RPMI7951 (cell line): ENCODE measurements at regions not wholly inside any gene's neighbourhood (a gene's known extent, or its start where the extent isn't known, plus 50 kb on each side); places are given as distances from the start of the nearest gene placed in this dataset.
"Not testable (repeated sequence)": the region's sequence is repeated elsewhere in the genome, so short reads cannot be mapped to it uniquely, and the experiment has no call there.

Source experiments
- DNase-seq: peaks from one replicate; pipeline ENCODE4 v3.0.0-alpha.2; 2012; ENCODE audit warnings: low read depth

DNA sequence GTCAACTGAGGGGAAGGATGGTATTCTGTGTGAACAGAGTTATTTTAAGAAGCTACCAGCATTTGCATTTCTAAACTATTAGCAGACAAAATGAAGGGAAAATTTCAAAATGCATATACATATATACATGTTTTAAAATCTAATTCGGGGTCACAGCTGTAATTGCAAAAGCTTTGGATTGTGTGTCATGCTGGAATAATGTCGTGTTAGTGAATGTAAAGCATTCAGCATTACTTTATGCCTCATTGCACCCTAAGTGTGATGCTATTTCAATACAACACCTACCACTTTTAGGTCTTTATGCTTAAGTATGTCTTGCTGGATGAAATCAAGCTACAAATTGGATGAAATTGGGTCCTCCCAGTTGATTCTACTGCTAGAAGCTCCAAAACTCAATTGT lies 687.6 kb upstream of the MEF2C start:
- no peak for DNase-seq

DNA sequence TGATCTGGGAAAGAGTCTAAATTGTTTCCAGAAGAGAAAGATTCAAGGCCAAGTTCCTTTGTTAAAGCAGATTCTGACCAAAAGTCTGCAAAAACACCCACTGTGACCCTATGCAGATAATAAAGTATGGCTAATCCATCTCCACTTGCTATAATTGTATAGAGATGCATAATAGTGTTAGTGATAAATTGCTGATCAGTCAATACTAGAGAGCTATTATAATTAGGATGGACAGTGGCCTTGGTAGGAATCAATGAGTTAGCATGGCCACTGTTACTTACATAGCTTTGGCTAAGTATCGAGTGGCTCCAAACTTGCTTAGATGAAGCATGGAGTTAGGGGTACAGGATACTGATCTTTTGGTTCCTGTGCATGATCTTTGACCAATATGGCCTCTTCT lies 683.4 kb upstream of the MEF2C start:
- DNase-seq: no peak

DNA sequence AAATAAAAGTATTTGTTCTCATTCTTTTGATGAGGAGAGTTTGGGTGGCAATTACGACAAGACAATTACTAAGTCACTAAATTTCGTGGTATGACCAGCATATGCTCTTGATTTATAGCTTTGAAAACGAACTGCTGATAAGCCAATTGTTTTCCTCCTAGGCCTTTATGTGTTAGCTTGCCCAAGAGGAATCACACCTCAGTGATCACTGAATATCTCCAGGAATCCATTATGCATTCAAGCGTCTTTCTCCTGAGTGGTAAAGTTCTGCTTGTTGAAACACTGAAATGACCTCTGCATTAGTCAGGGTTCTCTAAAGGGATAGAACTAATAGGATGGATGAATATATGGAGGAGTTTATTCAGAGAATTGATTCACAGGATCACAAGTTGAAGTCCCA lies 677.7 kb upstream of the MEF2C start:
- DNase-seq: peak; percentile 2

DNA sequence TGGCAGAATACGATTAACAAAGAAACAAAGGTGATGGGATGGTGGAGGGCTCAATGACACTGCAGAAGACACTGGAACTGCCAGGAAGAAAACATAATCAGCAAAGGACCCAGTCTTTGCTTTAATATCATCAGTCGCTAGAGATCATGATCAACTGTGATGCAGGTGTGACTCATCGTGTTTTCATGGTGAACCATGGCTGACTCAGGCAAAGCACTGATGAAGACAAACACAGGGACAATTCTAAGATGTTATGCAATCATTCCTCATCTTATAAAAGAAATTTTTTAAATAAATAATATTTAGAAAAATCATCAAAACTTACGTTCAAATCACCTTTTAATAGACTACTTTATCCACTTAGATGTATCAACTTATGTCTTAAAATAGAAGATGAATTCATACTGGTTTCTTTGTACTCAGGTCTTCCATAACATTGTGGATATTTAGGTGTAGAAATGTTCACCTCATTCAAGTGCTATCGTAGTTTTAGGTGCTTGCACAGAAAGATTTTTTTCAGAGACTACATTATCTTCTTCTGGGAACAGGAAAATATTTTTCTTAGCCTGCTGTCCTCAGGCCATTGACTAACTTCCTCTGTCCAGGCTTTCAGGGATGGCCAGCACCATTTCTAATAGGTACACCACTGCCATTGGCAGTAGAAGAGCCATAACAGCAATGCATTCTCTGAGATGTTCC lies 673.4 kb upstream of the MEF2C start:
- peak; percentile 77 for DNase-seq

DNA sequence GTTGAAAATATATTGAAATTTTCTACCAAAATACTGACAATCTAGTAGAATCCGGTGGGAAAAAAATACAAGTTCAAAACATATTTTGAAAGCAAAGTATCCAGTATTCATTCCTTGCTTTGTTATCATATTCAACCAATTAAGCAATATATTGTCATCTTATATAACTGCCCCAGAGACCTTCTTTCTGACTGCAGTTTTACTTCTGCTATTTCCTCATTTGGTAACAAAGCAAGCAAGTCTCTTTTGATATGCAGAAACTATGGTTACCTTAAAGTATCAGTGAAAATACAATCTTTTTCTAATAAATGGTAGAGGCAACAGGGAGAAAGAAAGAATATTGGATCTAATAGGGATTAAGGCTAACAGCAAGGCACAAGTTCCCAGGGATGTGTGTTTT lies 663.7 kb upstream of the MEF2C start:
- DNase-seq: no peak

DNA sequence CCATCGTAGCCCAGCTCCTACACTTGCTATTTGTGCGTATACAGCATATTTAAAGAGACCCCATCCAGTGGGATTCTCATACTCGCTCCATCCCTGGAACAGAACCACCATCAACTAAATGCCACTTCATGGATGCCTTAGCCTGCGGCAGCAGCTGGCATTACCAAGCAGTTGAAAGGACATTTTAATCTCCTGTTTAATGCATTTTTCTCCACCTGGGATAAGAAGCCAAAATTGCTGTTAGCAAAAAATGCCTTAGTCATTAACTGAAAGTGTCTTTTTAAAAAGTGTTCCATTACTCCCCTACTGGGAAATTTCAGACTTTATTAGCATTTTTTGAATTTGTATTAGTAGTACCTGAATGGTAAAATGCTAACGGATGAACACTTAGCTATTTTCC lies 662.6 kb upstream of the MEF2C start:
- no peak for DNase-seq

DNA sequence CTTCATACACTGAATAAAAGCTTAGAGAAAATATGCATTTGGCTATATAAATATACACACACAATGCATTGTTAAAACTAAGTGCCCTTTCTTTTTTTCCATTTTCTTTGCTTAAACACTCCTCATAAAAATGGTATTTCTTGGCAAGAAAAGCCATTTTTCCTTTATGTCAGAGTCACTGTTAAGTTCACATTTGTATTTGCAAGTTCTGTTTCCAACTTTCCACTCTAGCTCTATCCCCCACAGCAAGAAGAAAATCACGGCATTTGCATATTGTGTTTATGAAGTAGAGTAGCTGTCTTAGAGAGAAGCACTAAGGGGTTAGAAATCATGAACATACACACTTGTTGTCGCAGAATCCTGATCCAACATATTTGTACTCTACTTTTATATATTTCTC lies 662.1 kb upstream of the MEF2C start:
- no peak for DNase-seq

DNA sequence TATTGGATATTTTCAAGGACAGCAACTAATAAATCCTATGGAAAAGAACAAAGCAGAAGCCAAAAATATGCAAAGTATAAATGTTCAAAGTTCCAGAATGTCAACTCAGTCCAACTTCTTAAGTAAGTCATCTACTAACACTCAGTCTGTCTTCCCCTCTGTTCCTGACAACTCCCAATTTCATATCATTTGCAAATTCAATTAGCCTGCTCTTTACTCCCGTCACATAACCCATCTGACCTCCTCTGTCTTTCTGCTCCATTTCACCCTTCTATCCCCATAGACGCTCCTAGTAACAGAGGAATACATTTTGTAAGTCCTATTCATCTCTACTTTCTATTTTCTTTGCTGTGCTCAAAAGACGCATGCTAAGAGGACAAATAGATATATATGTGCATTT lies 659.8 kb upstream of the MEF2C start:
- no peak for DNase-seq

DNA sequence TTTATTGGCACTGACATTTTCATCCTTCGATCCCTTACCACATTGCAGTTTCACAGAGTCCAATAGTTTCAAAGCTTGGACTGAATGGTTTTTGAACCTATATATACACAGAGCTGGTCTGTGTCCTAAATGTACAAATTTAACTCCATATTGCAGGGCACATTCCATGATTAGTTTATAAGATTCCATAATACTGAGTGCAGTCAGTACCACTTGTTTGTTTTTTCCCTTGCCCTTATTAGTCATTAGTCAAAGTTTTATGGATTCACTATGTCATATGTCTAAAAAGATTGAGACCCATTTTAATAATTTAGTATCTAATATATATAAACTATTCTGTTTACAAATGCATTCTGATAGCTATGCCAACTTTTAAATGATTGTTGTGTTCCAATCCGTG lies 654.8 kb upstream of the MEF2C start:
- DNase-seq: no peak

DNA sequence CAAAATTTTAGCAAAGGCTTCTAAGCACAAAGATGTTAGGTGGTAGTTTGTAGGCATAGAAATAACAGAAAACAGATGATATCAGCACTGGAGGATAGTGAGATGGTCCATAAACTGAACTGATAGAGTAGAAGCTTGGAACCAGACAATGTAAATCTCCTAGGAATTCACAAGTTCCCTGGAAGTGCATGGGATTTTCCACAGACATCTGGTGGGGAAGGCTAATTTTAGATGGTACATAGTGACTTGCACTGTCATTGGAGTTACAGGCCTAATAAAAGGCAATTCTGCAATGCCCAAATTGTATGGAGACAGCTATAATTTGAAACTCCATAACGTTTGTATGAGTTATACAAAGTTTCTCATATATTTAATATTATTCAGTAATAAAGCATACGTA lies 653.0 kb upstream of the MEF2C start:
- DNase-seq: no peak

DNA sequence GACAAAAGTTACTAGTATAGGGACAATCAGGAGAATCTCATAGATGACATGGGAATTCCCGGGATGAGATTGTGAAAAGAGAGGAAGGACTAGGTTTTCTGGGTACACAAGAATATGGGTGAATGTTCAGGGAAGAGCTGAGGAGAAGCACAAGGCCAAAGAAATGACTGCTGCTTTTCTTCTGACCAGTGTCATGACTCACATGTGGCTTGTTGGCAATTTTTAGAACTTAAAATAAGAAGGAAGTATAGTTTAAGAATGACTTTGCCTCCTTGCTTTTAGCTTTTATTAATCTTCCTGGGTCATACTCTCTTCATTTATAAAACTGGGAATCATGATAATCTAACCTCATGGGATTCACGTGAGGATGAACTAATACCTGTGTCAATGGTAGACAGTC lies 652.4 kb upstream of the MEF2C start:
- no peak for DNase-seq

DNA sequence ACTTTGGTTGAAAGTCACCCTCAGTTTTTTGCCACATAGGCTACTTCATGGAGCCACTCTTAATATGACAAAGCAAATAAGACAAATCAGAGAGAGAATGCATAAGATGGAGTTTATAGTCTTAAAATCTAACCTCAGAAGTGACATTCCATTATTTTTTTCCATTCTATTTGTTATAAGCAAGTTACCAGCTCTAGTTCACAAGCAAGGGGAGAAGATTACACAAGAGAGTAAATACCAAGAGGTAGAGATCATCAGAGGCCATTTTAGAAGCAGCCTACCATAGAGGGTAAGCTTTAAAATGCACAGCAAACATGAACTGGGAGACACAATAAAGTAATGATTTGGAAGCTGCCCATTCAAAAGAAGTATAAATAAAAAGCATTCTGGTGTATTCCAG lies 651.3 kb upstream of the MEF2C start:
- no peak for DNase-seq

DNA sequence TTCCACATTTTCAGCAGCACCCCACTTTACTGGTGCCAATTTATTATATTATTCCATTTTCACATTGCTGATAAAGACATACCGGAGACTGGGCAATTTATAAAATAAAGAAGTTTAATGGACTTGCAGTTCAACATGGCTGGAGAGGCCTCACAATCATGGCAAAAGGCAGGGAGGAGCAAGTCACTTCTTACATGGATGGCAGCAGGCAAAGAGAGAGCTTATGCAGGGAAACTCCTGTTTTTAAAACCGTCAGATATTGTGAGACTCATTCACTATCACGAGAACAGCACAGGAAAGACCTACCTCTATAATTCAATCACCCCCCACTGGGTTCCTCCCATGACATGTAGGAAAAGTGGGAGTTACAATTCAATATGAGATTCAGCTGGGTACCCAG lies 641.8 kb upstream of the MEF2C start:
- no peak for DNase-seq

DNA sequence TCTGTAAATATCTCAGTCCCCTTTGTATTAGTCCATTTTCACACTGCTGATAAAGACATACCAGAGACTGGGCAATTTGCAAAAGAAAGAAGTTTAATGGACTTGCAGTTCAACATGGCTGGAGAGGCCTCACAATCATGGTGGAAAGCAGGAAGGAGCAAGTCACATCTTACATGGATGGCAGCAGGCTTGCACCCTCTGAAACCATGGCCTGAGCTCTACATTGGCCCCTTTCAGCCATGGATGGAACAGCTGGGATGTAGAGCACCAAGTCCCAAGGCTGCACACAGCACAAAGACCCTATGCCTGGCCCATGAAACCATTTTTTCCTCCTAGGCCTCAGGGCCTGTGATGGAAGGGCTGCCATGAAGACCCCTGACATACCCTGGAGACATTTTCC lies 640.9 kb upstream of the MEF2C start:
- DNase-seq: not testable (repeated sequence)

DNA sequence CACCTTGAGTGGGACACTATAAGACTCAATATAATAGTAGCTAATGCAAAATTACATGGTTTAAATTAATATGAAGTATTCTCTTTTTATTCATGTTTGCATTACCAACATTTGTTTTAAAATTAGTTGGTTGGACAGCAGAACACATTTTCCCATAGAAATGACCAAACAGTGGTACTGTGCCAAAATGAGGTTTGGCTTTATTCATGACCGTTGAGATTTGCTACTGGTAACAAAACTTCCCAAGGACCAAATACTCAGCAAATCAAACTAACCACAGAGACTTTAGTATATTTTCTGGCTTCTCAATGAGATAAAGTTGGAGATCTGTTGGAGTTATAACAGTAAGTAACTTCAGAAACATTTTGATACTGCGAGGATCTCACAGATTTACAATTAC lies 637.8 kb upstream of the MEF2C start:
- DNase-seq: no peak

DNA sequence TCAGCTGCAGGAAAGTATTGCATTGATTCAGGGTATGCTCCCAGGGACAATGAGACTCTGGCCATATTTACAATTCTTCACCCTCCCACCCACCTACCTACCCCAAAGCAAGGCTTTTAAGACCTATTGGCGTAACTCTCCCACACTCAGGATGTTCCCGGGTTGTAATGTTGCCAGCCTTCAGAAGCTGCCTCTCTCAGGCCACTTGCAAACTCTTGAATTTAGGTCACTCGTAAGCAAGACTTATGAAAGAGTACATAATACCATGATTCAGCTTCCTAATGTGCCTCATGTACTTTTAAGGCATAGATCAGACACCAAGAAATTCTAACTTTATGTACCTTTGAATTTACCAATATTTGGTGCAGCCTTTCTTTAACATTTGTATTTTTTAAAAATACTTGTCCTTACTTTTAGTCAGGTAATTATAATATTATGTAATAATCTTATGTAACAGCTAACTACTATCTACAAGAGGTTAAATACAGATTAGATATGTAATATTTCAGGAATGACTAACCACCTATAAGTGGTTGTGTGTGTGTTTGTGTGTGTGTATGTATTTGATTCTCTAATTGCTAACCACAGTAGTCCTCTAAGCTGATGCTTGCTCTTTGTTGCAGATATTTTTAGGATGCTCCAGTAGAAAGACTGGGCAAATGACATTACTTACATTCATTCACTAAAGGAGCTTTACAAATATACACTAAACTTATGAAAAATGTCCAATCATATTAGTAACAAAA lies 630.5 kb upstream of the MEF2C start:
- no peak for DNase-seq

DNA sequence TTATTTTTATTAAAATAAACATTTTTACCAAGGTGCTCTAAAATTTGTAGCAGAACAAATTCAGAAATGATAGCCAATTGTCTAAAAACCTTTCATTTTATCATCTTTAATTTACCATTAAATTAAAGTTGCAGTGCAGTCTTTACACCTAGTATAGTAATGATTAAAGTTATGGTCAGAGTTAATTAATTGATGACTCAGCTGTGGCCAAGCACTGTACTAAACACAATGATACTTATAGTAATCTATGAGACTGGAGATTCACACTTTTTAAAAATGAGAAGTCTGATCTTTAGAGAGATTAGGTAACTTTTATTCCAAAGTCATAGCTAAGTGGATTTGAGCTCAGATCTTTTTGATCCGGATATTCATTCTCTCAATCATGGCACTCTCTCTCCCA lies 621.1 kb upstream of the MEF2C start:
- DNase-seq: no peak

DNA sequence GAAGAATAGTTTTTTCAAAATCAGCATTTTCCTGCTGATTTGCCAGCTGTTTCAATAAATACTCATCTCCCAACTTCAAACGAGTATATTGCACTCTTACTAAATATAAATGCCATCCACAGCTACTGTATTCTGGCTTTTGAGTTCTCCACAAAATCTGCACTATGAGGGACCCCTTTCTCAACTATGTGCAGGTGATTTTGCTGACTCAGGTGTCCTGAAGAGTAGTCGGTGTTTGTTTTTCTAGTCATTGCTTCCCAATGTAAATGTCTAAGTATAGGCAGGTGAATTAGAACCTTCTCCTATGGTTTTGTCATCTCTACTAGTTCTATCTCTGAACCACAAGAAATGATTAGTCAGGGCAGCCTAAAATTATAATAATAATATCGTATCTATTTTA lies 616.8 kb upstream of the MEF2C start:
- DNase-seq: no peak

DNA sequence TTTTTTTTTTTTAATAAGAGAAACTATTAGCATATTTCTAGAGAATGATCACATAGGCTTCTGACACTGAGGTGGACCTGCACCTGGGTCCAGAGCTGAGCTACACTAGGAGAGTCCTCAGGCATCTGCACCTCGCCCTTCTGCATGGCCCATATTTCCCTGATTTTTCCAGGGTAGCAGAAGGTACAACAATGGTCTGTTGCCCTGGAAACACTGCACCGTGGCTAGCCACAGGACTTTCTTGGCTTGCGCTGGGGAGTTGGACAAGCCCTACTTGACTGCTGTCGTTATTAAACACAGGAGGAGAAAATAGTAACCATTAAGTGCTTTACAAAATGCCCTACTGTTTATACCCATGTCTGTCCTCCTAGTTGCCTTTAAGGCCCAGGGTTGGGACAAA lies 615.7 kb upstream of the MEF2C start:
- DNase-seq: peak; percentile 6

DNA sequence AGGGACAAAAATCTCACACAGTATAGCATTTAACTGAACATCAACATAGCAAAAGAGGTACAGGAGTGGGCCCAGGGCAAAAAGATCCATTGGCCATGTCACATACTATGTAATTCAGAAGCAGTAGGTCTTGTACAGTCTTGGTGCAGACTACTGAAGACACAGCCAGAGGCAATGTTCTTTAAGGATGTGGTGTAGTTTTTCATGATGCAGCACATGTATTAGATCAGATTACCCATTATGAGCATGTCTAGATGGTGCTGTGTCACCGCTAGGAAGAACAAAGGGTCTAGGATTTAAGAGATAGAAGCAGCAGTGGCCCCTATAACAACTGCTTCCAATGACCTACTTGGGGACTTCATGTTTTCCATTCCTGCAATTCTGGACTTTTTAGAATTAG lies 610.4 kb upstream of the MEF2C start:
- peak; percentile 17 for DNase-seq

DNA sequence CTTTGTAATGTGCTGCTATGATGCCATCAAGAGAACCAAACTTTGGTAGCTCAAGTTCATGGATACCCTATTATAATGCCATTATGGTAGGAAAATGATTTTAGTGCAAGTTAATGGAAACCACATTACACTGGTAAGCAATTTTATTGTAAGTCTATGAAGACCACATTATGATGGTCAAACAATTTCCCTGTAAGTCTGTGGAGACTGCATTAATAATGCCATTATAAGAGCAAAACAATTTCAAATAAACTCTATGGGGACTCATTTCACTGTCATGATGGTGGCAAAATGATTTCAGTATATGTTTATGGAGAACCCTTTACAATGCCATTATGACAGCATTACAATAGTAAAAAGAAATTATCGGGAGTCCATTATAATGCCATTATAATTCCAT lies 602.0 kb upstream of the MEF2C start:
- DNase-seq: no peak

DNA sequence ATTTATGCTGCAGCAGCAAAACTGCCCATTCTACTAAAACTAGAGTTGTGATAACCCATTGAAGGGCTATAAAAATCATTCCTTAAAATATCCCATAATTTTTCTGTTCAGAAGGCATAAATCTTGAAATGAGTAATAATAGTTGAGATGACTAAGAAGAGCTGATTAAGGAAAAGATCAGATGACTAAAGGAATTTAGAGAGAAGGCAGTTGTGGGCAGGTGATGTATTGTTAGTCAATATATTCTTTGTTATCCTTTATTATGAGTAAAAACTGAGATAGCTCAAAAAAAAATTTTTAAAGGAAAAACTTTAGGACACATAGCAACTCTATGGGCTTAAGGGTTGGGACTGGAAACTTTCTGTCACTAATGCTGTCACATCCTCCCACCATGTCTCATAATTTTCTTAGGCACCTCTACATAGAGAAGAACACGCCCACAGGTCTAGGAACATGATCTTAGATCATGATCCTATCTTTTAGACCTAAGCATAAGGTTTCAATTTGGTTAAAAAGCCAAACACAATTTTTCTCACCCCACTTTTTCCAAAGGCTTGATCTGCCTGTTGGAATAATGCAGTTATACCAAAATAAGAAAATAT lies 597.5 kb upstream of the MEF2C start:
- no peak for DNase-seq

DNA sequence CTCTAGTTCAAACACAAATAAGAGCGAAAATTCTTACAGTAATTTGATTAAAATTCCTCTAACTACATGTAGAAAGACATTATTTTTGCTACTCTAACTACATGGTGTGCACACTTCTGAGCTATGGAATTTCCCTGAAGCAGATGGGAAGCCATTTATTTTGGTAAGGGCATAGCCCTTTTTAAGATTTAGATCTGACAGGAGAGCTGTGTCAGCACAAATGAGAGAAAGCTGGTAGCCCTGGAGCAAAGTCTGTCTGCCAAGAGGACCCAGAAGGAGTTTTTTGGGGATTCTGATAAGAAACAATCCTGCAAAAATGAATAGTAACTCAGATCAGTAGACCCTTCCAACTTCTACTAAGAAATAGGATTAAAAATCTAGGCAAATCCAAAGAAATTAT lies 595.9 kb upstream of the MEF2C start:
- peak; percentile 16 for DNase-seq
